CD4-positive, alpha-beta T cell treated with Interleukin-4 for 4 hours (primary cell): ENCODE measurements at regions not wholly inside any gene's neighbourhood (a gene's known extent, or its start where the extent isn't known, plus 50 kb on each side); places are given as distances from the start of the nearest gene placed in this dataset.
"Not testable (repeated sequence)": the region's sequence is repeated elsewhere in the genome, so short reads cannot be mapped to it uniquely, and the experiment has no call there.

ENCODE experiments used
- DNase-seq: peaks from one replicate; pipeline ENCODE4 v3.0.0-alpha.2; 2020

GRCh38 chr4:179634862-179635261 is 2192.6 kb upstream of the AGA start:
- no peak for DNase-seq

DNA sequence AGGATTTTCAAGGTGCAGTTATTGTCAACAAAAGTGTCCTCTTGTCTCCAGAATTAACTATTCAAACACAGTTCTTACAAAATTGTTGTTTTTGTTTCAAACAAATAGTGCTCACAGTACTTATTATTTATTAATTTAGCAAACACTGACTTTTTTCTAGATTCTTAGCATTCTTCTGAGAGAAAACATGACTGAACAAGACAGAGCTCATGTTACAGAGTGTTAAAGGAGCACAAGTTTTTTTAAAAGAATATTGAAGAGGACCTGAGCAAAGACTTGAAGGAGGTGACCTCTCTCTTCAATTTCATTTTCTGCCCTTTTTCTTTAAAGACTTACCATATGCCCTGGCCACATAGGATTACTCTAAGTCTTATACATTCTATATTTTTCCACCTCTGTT is 2220.3 kb upstream of the AGA start:
- no peak for DNase-seq

- no peak for DNase-seq
Observed at GRCh38 chr4:179663641-179664429, 2221.6 kb upstream of the AGA start.

DNA sequence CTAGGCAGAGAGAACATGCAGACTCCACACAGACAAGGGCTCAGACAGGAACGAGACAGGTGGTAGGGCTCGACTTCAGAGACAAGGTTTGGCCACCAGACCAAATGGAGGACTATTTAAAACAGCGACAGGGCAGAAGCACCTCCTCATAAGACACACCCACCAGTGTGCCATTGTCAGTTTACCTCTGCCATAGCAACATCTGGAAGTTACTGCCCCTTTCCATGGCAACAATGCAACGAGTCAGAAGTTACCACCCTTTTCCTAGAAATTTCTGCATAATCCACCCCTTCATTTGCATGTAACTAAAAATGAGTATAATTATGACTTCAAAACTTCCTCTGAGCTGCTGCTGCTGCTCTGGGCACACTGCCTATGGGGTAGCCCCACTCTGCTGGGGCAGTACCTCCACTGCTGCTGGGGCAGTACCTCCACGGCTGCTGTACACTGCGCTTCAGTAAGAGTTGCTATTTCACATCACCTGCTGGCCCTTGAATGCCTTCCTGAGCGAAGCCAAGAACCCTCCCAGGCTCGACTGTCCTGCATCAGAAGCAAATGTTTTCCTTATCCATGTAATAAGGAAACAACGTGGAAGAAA is 2222.3 kb upstream of the AGA start:
- no peak for DNase-seq

GRCh38 chr4:179666226-179666625 is 2224.0 kb upstream of the AGA start:
- no peak for DNase-seq

DNA sequence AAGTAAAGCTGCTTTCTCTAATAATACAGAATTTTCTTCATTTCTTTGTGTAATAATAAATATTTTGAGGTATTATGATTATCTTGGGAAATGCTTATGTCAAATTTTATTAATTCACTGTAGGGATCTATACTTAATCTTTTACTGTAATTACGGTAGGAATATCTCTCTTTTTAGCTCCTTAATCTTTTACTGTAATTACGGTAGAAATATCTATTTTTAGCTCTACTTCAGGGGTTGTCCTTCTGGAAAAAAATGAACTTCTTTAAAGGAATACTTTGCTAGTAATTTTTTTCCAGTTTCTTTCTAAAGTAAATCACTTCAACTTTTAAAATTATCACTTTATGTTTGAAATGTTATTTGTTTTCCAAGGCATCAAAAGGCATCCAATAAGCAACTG is 2229.4 kb upstream of the AGA start:
- no peak for DNase-seq

GRCh38 chr4:179678093-179678814 is 2236.0 kb upstream of the AGA start:
- no peak for DNase-seq

- not testable (repeated sequence) for DNase-seq
Observed at GRCh38 chr4:179683661-179684060, 2241.4 kb upstream of the AGA start.

- no peak for DNase-seq
Observed at GRCh38 chr4:179692222-179692621, 2250.0 kb upstream of the AGA start.

- DNase-seq: no peak
Observed at GRCh38 chr4:179695175-179695574, 2252.9 kb upstream of the AGA start.

DNA sequence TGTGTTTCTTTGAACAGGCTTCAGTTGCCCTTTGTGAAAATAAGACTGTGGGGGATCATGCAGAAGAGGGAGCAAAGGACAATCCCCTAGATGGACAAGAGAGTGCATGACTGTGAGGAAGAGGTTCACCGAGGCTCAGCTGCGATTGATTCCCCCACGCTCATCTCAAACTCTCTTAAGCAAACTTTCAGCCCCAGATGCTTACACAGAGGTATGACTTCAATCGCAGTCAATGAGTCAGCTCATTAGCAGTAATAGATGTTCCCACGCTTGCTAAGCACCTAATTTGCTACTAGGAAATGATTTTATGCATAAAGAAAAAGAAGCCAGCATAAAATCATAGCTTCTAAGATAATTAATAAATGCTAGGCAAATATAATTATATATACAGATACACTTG is 2256.1 kb upstream of the AGA start:
- no peak for DNase-seq

- no peak for DNase-seq
Observed at GRCh38 chr4:179709961-179710624, 2267.9 kb upstream of the AGA start.

DNA sequence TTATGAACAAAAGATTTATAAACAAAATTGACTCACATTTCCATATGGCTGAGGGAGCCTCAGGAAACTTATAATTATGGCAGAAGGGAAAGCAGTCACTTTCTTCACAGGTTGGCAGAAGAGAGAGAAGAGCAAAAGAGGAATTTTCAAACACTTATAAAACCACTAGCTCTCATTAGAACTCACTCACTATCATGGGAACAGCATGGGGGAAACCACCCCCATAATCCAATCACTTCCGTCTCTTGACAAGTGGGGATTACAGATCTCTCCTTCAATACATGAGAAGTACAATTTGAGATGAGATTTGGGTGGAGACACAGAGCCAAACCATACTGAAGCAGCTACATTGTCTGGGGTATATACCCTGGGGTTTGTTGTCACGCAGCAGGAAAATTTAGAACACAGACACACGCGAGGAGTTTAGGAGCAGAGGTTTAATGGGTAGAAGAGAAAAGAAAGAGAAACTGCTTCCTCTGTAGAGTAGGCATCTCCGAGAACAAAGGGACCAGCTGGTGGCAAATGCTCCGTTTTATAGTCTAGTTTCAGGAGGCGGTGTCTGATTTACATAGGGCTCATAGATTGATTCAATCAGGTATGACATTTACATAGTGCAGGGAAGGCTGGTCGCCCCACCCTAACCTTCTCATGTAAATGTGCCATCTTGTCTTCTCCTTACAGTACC is 2277.7 kb upstream of the AGA start:
- DNase-seq: no peak

GRCh38 chr4:179726491-179726890 is 2284.3 kb upstream of the AGA start:
- not testable (repeated sequence) for DNase-seq

DNA sequence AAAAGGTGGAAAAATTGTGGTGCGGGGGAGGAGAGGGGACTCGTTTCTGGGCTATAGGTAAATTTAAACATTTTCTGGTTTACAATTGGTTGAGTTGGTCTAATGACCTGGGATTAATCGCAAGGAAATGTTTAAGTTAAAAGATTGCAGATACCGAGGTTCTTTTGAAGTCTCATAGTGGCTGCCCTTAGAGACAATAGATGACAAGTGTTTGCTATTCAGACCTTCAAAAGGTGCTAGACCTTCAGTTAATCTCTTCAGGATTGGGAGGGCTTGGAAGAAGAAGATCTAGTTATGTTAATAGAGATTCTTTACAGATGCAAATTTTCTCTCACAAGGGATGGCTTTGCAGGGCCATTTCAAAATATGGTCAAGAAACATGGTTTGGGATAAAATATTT is 2286.1 kb upstream of the AGA start:
- DNase-seq: no peak

GRCh38 chr4:179736820-179737219 is 2294.6 kb upstream of the AGA start:
- DNase-seq: not testable (repeated sequence)

GRCh38 chr4:179738822-179739221 is 2296.6 kb upstream of the AGA start:
- no peak for DNase-seq

DNA sequence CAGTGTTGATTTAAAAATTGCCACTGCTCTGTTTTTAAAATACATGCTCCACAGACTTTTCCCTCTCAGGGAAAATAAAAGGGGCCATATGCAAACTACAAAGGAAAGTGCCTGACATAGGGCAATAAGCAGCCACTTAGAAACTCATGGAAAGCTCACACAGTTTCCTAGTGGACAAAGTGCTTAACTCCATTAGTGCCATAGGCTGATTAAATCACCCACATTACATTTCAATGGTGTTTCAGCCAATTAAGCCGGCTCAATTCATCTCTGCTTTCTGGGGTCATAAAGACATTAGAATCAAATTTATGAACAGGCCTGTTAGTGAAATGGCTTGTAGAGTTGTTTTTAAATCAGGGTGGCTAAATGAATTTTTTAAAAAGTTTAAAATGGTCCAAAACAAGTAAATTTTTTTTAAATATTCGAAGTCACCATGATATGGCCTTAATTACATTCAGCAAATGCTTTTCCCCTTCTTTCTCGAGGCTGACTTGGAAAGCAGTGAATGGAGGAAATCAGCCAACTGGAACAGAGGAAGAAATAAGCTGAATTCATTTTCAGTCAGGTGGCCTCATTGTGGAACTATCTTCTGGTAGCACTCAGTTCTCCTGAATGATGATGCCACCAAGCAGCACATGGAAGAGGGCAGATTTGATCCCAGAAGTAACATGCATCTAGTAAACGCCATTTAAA is 2305.1 kb upstream of the AGA start:
- no peak for DNase-seq

- no peak for DNase-seq
Observed at GRCh38 chr4:179748837-179749236, 2306.6 kb upstream of the AGA start.

DNA sequence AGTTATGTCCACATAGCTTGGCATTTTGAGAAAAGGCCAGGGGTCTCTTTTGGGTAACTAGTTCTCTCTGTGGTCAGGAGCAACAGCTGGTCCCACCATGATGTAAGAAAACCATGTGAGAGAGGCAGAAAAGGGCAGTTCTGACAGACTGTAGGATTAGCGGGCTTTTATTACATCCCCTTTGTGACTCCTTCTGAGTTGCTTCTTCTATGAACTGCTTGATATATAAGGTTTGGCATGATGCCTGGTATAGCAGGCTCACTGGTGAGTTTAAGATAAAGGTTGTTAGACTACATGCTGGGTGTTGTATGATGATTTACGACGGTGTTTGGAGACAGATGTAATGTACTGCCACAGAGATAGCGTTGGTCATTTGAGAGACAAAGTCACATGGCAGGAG is 2308.1 kb upstream of the AGA start:
- no peak for DNase-seq

DNA sequence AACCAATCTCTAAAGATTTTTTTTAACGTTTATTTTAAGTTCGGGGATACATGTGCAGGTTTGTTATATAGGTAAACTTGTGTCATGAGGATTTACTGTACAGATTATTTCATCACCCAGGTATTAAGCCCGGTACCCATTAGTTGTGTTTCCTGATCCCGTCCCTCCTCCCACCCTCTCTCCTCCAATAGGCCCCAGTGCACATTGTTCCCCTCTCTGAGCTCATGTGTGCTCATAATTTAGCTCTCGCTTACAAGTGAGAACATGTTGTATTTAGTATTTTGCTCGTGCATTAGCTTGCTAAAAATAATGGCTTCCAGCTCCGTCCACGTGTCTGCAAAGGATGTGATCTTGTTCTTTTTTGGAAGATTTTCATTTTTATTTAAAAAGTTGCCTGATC is 2309.4 kb upstream of the AGA start:
- DNase-seq: no peak

DNA sequence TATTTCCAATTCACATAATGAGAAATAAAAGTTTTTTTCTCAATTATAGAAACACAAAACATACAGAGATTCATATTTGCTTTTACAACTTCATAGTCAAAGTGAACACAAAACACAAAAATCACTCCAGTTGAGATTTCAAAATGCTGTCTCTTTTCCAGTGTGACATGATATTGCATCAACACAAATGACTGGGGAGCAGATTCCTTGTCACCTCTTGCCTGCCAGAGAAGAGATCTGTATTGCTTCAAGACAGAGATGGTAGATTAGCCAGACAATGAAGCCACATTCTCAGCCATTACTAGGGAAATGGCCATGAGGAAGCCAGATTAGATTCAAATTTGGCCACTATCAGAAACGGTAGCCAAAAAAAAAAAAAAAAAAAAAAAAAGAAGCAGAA is 2313.1 kb upstream of the AGA start:
- no peak for DNase-seq
